ENCODE measurements at regions not wholly inside any gene's neighbourhood (a gene's known extent, or its start where the extent isn't known, plus 50 kb on each side); places are given as distances from the start of the nearest gene placed in this dataset.
"Not testable (repeated sequence)": the region's sequence is repeated elsewhere in the genome, so short reads cannot be mapped to it uniquely, and the experiment has no call there.

GRCh38 chr5:94081088-94081487, 339.7 kb upstream of the POU5F2 start:
- no peak for TF ChIP-seq CTCF (IDR thresholded peaks at IDR 0.05; ENCODE audit: insufficient read depth, low read depth, low read length, missing control alignments)
- no peak overlapping the region for H3K4me3 ChIP-seq (ENCODE audit: low read length)
- no peak for DNase-seq (ENCODE audit: low read depth)

GRCh38 chr5:94080390-94080789, 339.0 kb upstream of the POU5F2 start:
- no peak for DNase-seq (ENCODE audit: low read depth)
- no peak for TF ChIP-seq CTCF (IDR thresholded peaks at IDR 0.05; ENCODE audit: insufficient read depth, low read depth, low read length, missing control alignments)
- no peak overlapping the region for H3K4me3 ChIP-seq (ENCODE audit: low read length)

GRCh38 chr5:94072116-94072515, 330.7 kb upstream of the POU5F2 start:
- no peak for DNase-seq (ENCODE audit: low read depth)
- no peak overlapping the region for H3K4me3 ChIP-seq (ENCODE audit: low read length)
- TF ChIP-seq CTCF (IDR thresholded peaks at IDR 0.05; ENCODE audit: insufficient read depth, low read depth, low read length, missing control alignments): no peak

GRCh38 chr5:94066437-94067207, 325.2 kb upstream of the POU5F2 start:
- H3K4me3 ChIP-seq (ENCODE audit: low read length): no peak overlapping the region
- no peak for TF ChIP-seq CTCF (IDR thresholded peaks at IDR 0.05; ENCODE audit: insufficient read depth, low read depth, low read length, missing control alignments)
- DNase-seq (ENCODE audit: low read depth): no peak

- no peak for DNase-seq (ENCODE audit: low read depth)
- no peak overlapping the region for H3K4me3 ChIP-seq (ENCODE audit: low read length)
- no peak for TF ChIP-seq CTCF (IDR thresholded peaks at IDR 0.05; ENCODE audit: insufficient read depth, low read depth, low read length, missing control alignments)
These were observed 322.6 kb upstream of the POU5F2 start for GRCh38 chr5:94064025-94064424.

- no peak for TF ChIP-seq CTCF (IDR thresholded peaks at IDR 0.05; ENCODE audit: insufficient read depth, low read depth, low read length, missing control alignments)
- no peak for DNase-seq (ENCODE audit: low read depth)
- no peak overlapping the region for H3K4me3 ChIP-seq (ENCODE audit: low read length)
These were observed 316.3 kb upstream of the POU5F2 start for GRCh38 chr5:94057655-94058054.

GRCh38 chr5:94057217-94057616, 315.8 kb upstream of the POU5F2 start:
- TF ChIP-seq CTCF (IDR thresholded peaks at IDR 0.05; ENCODE audit: insufficient read depth, low read depth, low read length, missing control alignments): no peak
- DNase-seq (ENCODE audit: low read depth): no peak

GRCh38 chr5:94049307-94049922, 308.0 kb upstream of the POU5F2 start:
- DNase-seq (ENCODE audit: low read depth): not testable (repeated sequence)

More at GRCh38 chr5:94057217-94057616, 315.8 kb upstream of the POU5F2 start:
- no peak overlapping the region for H3K4me3 ChIP-seq (ENCODE audit: low read length)

More at GRCh38 chr5:94049307-94049922, 308.0 kb upstream of the POU5F2 start:
- H3K4me3 ChIP-seq (ENCODE audit: low read length): not testable (repeated sequence)

Measured in epithelial cell of esophagus (primary cell).